CD4-positive, alpha-beta T cell (primary cell): ENCODE measurements at regions not wholly inside any gene's neighbourhood (a gene's known extent, or its start where the extent isn't known, plus 50 kb on each side); places are given as distances from the start of the nearest gene placed in this dataset.
"Not testable (repeated sequence)": the region's sequence is repeated elsewhere in the genome, so short reads cannot be mapped to it uniquely, and the experiment has no call there.

ENCODE experiments used
- ATAC-seq: fragments of 200-7000 bp; cut with Tn5 transposase; one replicate; pipeline ENCODE4 v1.10.0; 2022; ENCODE audit warnings: mild to moderate bottlenecking; ENCODE audit not compliant: poor library complexity
- CTCF ChIA-PET: fragments of 350-600 bp; sonication (Branson Sonifier 250); formaldehyde crosslinking; loops from one replicate; lab custom pipeline; 2021; ENCODE audit warnings: antibody characterized with exemption, inconsistent platforms; lab: Charles Lee
- POLR2A ChIA-PET: fragments of 350-600 bp; sonication (Branson Sonifier 250); formaldehyde crosslinking; loops from one replicate; lab custom pipeline; 2021; ENCODE audit warnings: antibody characterized with exemption, inconsistent platforms; lab: Charles Lee
- DNase-seq, 14 experiments: peaks; one replicate each; pipeline ENCODE4 v3.0.0-alpha.2; 2013 to 2020; ENCODE audit warnings: mixed read lengths in 2 of 14
- H3K27ac ChIP-seq, 2 donors: one replicate each; pipeline versions ENCODE4 v1.5.1 to v1.7.0; 2013; ENCODE audit warnings: low read length in 2 of 2, low read depth in 1 of 2, mild to moderate bottlenecking in 1 of 2
- H3K27me3 ChIP-seq, 2 experiments: 1 replicate in 1 of 2; 2 replicates in 1 of 2; pipeline versions ENCODE4 v1.6.1 to v1.7.0; 2013; ENCODE audit warnings: low read length in 2 of 2, control low read depth in 1 of 2, mild to moderate bottlenecking in 1 of 2, moderate library complexity in 1 of 2; ENCODE audit not compliant: insufficient read depth in 2 of 2, control insufficient read depth in 1 of 2
- H3K36me3 ChIP-seq: one replicate; pipeline ENCODE4 v1.6.1; 2013; ENCODE audit warnings: low read length, control low read depth; ENCODE audit not compliant: insufficient read depth
- H3K4me1 ChIP-seq: one replicate; pipeline ENCODE4 v1.6.1; 2013; ENCODE audit warnings: low read length, control low read depth; ENCODE audit not compliant: insufficient read depth
- H3K4me3 ChIP-seq: one replicate; pipeline ENCODE4 v1.5.1; 2013; ENCODE audit warnings: mild to moderate bottlenecking, low read length, moderate library complexity
- H3K9me3 ChIP-seq, 2 experiments: 1 replicate in 1 of 2; 2 replicates in 1 of 2; pipeline versions ENCODE4 v1.6.1 to v1.7.0; 2013; ENCODE audit warnings: low read length in 2 of 2, mild to moderate bottlenecking in 2 of 2, control low read depth in 1 of 2, moderate library complexity in 1 of 2; ENCODE audit not compliant: control insufficient read depth in 1 of 2, insufficient read depth in 1 of 2
- H3K27ac Mint-ChIP-seq: one replicate; pipeline ENCODE4 v1.8.0; 2020; ENCODE audit warnings: mixed read lengths
- H3K27me3 Mint-ChIP-seq: one replicate; pipeline ENCODE4 v1.8.0; 2021; ENCODE audit warnings: mixed read lengths
- H3K36me3 Mint-ChIP-seq: one replicate; pipeline ENCODE4 v1.8.0; 2021; ENCODE audit warnings: low read depth, mixed read lengths
- H3K4me1 Mint-ChIP-seq: one replicate; pipeline ENCODE4 v1.8.0; 2021; ENCODE audit warnings: low read depth, mixed read lengths
- H3K4me3 Mint-ChIP-seq: one replicate; pipeline ENCODE4 v1.8.0; 2020; ENCODE audit warnings: mild to moderate bottlenecking, mixed read lengths
- H3K9me3 Mint-ChIP-seq: one replicate; pipeline ENCODE4 v1.8.0; 2020; ENCODE audit warnings: mixed read lengths
- intact Hi-C, 2 experiments: fragments of 100-400 bp; cut with DNase I in 1 of 2; cut with micrococcal nuclease in 1 of 2; formaldehyde crosslinking; loops; one replicate each; pipeline versions ENCODE4 v1.15.1 to v1.9.0; 2023 to 2025; cut with DNase I, micrococcal nuclease
- TF ChIP-seq, protein P1 (sequence below): fragments of 200-600 bp; IDR thresholded peaks from one replicate; pipeline ENCODE4 v1.8.0; 2022; ENCODE audit warnings: antibody characterized with exemption, mild to moderate bottlenecking

DNA sequence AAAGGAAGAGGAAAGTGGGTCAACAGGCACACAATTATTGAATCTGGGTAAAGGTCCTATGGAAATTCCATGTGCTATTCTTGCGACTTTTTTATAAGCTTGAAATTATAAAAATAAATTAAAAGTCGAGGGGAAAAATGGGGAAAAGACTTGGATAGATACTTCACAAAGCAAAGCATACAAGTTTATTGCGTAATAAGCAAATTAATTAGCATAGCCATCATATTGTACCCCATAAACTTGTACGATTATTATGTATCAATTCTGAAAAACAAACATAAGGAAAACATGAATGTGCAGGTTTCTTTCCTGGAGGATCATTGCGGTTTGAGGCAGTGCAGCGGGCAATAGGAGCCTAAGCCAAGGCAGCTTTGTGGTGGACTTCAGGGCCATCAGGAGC, 351.6 kb upstream of the NOX3 start:
- Histone ChIP-seq H3K9me3 (no peaks in the 10 kb centered on the region), H3K27me3 (no peaks in the 10 kb centered on the region), H3K36me3 (no peaks in the 10 kb centered on the region), H3K4me1 (no peaks in the 10 kb centered on the region), H3K27ac (no peak overlapping the region), H3K4me3 (no peak overlapping the region)
- DNase-seq (no peak), ATAC-seq (no peak)
- CTCF ChIA-PET, result no interaction called here
- Mint-ChIP-seq H3K4me1 (no peaks in the 10 kb centered on the region), H3K4me3 (no peak overlapping the region), H3K27me3 (no peaks in the 10 kb centered on the region), H3K27ac (no peak overlapping the region), H3K36me3 (no peaks in the 10 kb centered on the region), H3K9me3 (no peaks in the 10 kb centered on the region)
- POLR2A ChIA-PET, result no interaction called here
- TF ChIP-seq, protein P1, sequence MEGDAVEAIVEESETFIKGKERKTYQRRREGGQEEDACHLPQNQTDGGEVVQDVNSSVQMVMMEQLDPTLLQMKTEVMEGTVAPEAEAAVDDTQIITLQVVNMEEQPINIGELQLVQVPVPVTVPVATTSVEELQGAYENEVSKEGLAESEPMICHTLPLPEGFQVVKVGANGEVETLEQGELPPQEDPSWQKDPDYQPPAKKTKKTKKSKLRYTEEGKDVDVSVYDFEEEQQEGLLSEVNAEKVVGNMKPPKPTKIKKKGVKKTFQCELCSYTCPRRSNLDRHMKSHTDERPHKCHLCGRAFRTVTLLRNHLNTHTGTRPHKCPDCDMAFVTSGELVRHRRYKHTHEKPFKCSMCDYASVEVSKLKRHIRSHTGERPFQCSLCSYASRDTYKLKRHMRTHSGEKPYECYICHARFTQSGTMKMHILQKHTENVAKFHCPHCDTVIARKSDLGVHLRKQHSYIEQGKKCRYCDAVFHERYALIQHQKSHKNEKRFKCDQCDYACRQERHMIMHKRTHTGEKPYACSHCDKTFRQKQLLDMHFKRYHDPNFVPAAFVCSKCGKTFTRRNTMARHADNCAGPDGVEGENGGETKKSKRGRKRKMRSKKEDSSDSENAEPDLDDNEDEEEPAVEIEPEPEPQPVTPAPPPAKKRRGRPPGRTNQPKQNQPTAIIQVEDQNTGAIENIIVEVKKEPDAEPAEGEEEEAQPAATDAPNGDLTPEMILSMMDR, result no peak
- intact Hi-C loops, result no loop called here

- no peaks in the 10 kb centered on the region for H3K27me3 Mint-ChIP-seq
- no peak overlapping the region for H3K4me3 Mint-ChIP-seq
- no peaks in the 10 kb centered on the region for H3K4me1 Mint-ChIP-seq
- no peak for ATAC-seq
- ChIA-PET CTCF (no interaction called here), POLR2A (no interaction called here)
- no peaks in the 10 kb centered on the region for H3K36me3 ChIP-seq
- H3K4me3 ChIP-seq, result no peak overlapping the region
- TF ChIP-seq, protein P1, result no peak
- no peaks in the 10 kb centered on the region for H3K4me1 ChIP-seq
- no peaks in the 10 kb centered on the region for H3K36me3 Mint-ChIP-seq
- no peak overlapping the region for H3K27ac ChIP-seq
- DNase-seq, result no peak
- no peaks in the 10 kb centered on the region for H3K27me3 ChIP-seq
- no peaks in the 10 kb centered on the region for H3K9me3 ChIP-seq
- intact Hi-C loops, result no loop called here
- peaks cover 2% of the 10 kb centered on the region for H3K9me3 Mint-ChIP-seq
- H3K27ac Mint-ChIP-seq, result no peak overlapping the region
These were observed 345.4 kb upstream of the NOX3 start for GRCh38 chr6:155801046-155801445.

GRCh38 chr6:155798876-155799275, 343.2 kb upstream of the NOX3 start:
- ATAC-seq, POLR2A ChIA-PET, H3K27ac ChIP-seq, H3K27me3 Mint-ChIP-seq, H3K36me3 ChIP-seq, H3K4me3 ChIP-seq, CTCF ChIA-PET, H3K27me3 ChIP-seq, intact Hi-C loops, H3K36me3 Mint-ChIP-seq, H3K4me3 Mint-ChIP-seq, H3K9me3 ChIP-seq, H3K4me1 ChIP-seq, H3K4me1 Mint-ChIP-seq, DNase-seq, H3K9me3 Mint-ChIP-seq, H3K27ac Mint-ChIP-seq: not testable (repeated sequence)

DNA sequence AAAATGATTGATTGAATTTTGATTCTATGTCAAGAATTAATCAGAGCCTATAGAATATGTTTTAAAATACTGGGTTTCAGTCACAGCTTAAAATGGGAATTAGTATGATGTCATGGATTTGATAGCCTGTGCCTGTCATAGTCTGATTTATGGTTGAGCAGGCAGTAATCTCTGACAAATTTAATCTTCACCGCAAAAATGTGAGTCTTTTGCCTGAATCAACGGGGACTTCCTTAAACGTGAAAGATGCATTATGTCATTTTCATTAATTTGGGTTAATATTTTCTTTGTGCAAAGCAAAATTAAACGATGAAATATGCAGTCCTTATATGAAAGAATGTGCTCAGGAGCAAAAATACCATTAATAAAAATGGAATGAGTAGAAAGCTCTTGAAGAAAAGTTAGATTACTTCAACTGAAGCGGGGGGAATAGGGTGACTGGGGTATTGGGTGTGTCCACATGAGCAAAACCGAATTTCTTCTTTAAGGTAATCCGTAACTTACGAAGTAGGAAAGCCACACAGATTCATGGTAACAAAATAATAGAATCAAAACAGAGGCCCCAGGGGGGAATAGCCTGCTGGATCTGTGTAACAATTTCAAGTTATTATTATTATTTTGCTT, 339.6 kb upstream of the NOX3 start:
- intact Hi-C loops, result no loop called here

More for the DNA sequence above, 339.6 kb upstream of the NOX3 start:
- DNase-seq, result no peak
- no peak overlapping the region for H3K27ac ChIP-seq
- POLR2A ChIA-PET, result no interaction called here
- Mint-ChIP-seq H3K4me1 (no peaks in the 10 kb centered on the region), H3K4me3 (no peak overlapping the region), H3K36me3 (no peaks in the 10 kb centered on the region), H3K9me3 (peaks cover 7% of the 10 kb centered on the region), H3K27ac (no peak overlapping the region), H3K27me3 (no peaks in the 10 kb centered on the region)
- no peaks in the 10 kb centered on the region for H3K4me1 ChIP-seq
- H3K4me3 ChIP-seq, result no peak overlapping the region
- CTCF ChIA-PET, result no interaction called here
- TF ChIP-seq, protein P1, result no peak
- no peaks in the 10 kb centered on the region for H3K27me3 ChIP-seq
- no peaks in the 10 kb centered on the region for H3K36me3 ChIP-seq
- ATAC-seq, result no peak
- peaks cover 0 to 4% of the 10 kb centered on the region in 2 experiments for H3K9me3 ChIP-seq
